ENCODE measurements at regions not wholly inside any gene's neighbourhood (a gene's known extent, or its start where the extent isn't known, plus 50 kb on each side); places are given as distances from the start of the nearest gene placed in this dataset.

DNA sequence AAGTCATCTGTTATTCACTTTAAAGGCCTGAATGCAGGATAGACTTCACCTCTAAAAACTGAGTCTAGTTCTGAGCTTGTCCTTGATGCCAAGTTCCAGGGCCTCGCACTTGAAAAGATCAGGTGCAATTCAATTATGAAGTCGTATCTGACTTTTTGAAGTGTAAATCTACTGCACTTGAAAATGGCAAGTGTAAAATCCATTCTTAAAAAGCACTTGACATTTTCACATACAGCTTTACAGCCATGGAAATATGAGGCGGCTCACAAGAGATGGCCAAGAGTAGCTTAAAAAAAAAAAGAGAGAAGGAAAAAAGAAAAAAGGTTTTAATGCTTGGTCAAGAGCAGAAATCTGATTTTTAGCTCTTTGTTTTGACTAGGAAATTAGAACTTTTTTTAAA lies 172.5 kb downstream of the GXYLT1 start:
- RAD21 ChIA-PET (ENCODE audit: unreplicated experiment): no interaction called here
- TF ChIP-seq CBFB (IDR thresholded peaks at IDR 0.05; ENCODE audit: low read depth): no peak
- TF ChIP-seq NFYB (IDR thresholded peaks at IDR 0.05; ENCODE audit: insufficient read depth, low read depth, low read length): no peak
- no peak for TF ChIP-seq LARP7 (IDR thresholded peaks at IDR 0.05)
- TF ChIP-seq MYC (IDR thresholded peaks at IDR 0.05; ENCODE audit: insufficient read depth, insufficient read length, insufficient replicate concordance, low read length, severe bottlenecking): no peak
- no peak for TF ChIP-seq ZNF384 (IDR thresholded peaks at IDR 0.05; ENCODE audit: borderline replicate concordance, low read depth, low read length)
- no peak for TF ChIP-seq SMARCA5 (IDR thresholded peaks at IDR 0.05)
- TF ChIP-seq, protein P1, sequence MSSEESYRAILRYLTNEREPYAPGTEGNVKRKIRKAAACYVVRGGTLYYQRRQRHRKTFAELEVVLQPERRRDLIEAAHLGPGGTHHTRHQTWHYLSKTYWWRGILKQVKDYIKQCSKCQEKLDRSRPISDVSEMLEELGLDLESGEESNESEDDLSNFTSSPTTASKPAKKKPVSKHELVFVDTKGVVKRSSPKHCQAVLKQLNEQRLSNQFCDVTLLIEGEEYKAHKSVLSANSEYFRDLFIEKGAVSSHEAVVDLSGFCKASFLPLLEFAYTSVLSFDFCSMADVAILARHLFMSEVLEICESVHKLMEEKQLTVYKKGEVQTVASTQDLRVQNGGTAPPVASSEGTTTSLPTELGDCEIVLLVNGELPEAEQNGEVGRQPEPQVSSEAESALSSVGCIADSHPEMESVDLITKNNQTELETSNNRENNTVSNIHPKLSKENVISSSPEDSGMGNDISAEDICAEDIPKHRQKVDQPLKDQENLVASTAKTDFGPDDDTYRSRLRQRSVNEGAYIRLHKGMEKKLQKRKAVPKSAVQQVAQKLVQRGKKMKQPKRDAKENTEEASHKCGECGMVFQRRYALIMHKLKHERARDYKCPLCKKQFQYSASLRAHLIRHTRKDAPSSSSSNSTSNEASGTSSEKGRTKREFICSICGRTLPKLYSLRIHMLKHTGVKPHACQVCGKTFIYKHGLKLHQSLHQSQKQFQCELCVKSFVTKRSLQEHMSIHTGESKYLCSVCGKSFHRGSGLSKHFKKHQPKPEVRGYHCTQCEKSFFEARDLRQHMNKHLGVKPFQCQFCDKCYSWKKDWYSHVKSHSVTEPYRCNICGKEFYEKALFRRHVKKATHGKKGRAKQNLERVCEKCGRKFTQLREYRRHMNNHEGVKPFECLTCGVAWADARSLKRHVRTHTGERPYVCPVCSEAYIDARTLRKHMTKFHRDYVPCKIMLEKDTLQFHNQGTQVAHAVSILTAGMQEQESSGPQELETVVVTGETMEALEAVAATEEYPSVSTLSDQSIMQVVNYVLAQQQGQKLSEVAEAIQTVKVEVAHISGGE (CRISPR knock-in tag; IDR thresholded peaks at IDR 0.05): no peak
- TF ChIP-seq TCF7 (IDR thresholded peaks at IDR 0.05; ENCODE audit: borderline replicate concordance): no peak
- TF ChIP-seq, protein P2, sequence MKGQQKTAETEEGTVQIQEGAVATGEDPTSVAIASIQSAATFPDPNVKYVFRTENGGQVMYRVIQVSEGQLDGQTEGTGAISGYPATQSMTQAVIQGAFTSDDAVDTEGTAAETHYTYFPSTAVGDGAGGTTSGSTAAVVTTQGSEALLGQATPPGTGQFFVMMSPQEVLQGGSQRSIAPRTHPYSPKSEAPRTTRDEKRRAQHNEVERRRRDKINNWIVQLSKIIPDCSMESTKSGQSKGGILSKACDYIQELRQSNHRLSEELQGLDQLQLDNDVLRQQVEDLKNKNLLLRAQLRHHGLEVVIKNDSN (IDR thresholded peaks at IDR 0.05; ENCODE audit: borderline replicate concordance, extremely low read length, insufficient read depth, low read depth, low read length): no peak
- TF ChIP-seq SREBF2 (IDR thresholded peaks at IDR 0.05; ENCODE audit: low read length): no peak
- no peak for TF ChIP-seq STAT3 (IDR thresholded peaks at IDR 0.05; ENCODE audit: low read depth, low read length)
- TF ChIP-seq PAX5 (IDR thresholded peaks at IDR 0.05; ENCODE audit: borderline replicate concordance, low read depth, low read length): no peak
- TF ChIP-seq NRF1 (conservative IDR thresholded peaks at IDR 0.05; ENCODE audit: low read depth, low read length): no peak
- no peak for TF ChIP-seq MAX (IDR thresholded peaks at IDR 0.05; ENCODE audit: low read depth, low read length)
- TF ChIP-seq, protein P3, sequence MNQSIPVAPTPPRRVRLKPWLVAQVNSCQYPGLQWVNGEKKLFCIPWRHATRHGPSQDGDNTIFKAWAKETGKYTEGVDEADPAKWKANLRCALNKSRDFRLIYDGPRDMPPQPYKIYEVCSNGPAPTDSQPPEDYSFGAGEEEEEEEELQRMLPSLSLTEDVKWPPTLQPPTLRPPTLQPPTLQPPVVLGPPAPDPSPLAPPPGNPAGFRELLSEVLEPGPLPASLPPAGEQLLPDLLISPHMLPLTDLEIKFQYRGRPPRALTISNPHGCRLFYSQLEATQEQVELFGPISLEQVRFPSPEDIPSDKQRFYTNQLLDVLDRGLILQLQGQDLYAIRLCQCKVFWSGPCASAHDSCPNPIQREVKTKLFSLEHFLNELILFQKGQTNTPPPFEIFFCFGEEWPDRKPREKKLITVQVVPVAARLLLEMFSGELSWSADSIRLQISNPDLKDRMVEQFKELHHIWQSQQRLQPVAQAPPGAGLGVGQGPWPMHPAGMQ (IDR thresholded peaks at IDR 0.05; ENCODE audit: borderline replicate concordance): no peak
- TF ChIP-seq RAD51 (IDR thresholded peaks at IDR 0.05): no peak
- POLR2A ChIA-PET: no interaction called here
- ATAC-seq (no peak), DNase-seq (ENCODE audit: low read depth, low spot score) (no peak), FAIRE-seq (no peak)
- BruUV-seq (replicated peaks): no TSS peak
- CTCF ChIA-PET: interaction anchor here (1.5 kb wide), 1 partner anchor 51 kb away, joined by 4 read pairs; no protein-coding TSS in a partner anchor
- Histone ChIP-seq H4K20me1 (ENCODE audit: control insufficient read depth, insufficient read depth) (no peaks in the 10 kb centered on the region), H3K4me3 (no peak overlapping the region), H3K27me3 (replicated peaks in 1 of 2; ENCODE audit: control insufficient read depth in 2 of 2, insufficient read depth in 2 of 2, low read length in 1 of 2) (no peaks in the 10 kb centered on the region), H3K79me2 (ENCODE audit: control insufficient read depth, insufficient read depth, low read length) (no peaks in the 10 kb centered on the region), H3K9ac (ENCODE audit: control insufficient read depth, insufficient read depth, low read length) (no peak overlapping the region), H3K4me1 (ENCODE audit: control insufficient read depth, insufficient read depth, low read length) (no peaks in the 10 kb centered on the region), H3K36me3 (ENCODE audit: control insufficient read depth in 2 of 2, insufficient read depth in 2 of 2, low read length in 1 of 2) (no peaks in the 10 kb centered on the region), H3K27ac (ENCODE audit: control insufficient read depth, insufficient read depth) (no peak overlapping the region), H2AFZ (ENCODE audit: control insufficient read depth, low read depth, low read length) (no peak overlapping the region), H3K4me2 (ENCODE audit: control insufficient read depth, insufficient read depth) (no peak overlapping the region), H3K9me3 (replicated peaks; ENCODE audit: control insufficient read depth, insufficient read depth, low read length) (no peaks in the 10 kb centered on the region)
- SMC1A ChIA-PET (ENCODE audit: uncharacterized antibody, unreplicated experiment): interaction anchor here (0.6 to 0.9 kb wide), 3 partner anchors 23 to 262 kb away, joined by 3 to 4 read pairs (median 4); no protein-coding TSS in a partner anchor
- 56% methylated on average over 3 of the region's 3 CpGs for WGBS (ENCODE audit: insufficient coverage, insufficient replicate concordance, low lambda C conversion rate, missing lambda C conversion rate)
- intact Hi-C loops (cut with micrococcal nuclease; ENCODE audit: unreplicated experiment): no loop called here
- in situ Hi-C loops (cut with MboI): no loop called here

Measured in GM12878 (cell line).